ENCODE measurements at regions not wholly inside any gene's neighbourhood (a gene's known extent, or its start where the extent isn't known, plus 50 kb on each side); places are given as distances from the start of the nearest gene placed in this dataset.

GRCh38 chr1:199018471-199019135 lies 379.8 kb downstream of the PTPRC start:
- TF ChIP-seq CTCF (conservative IDR thresholded peaks at IDR 0.05; ENCODE audit: low read depth, low read length): no peak
- TF ChIP-seq EZH2 (IDR thresholded peaks at IDR 0.05; ENCODE audit: borderline replicate concordance, low read depth, low read length, poor library complexity, severe bottlenecking): no peak

Data from A673 (cell line).